A549 (cell line): ENCODE measurements at regions not wholly inside any gene's neighbourhood (a gene's known extent, or its start where the extent isn't known, plus 50 kb on each side); places are given as distances from the start of the nearest gene placed in this dataset.

Experiments used
- BCL3 ChIP-seq: fragments of >200 bp; sonication (Bioruptor Twin); formaldehyde crosslinking; IDR thresholded peaks from 3 replicates; pipeline ENCODE4 v1.6.1; 2016
- CTCF ChIP-seq: fragments of >200 bp; sonication (Bioruptor Twin); formaldehyde crosslinking; IDR thresholded peaks from 3 replicates; pipeline ENCODE4 v1.5.1; 2016
- REST ChIP-seq: fragments of 200-600 bp; sonication (generic); IDR thresholded peaks from 2 replicates; pipeline ENCODE4 v1.6.1; 2016; ENCODE audit warnings: antibody characterized with exemption, mild to moderate bottlenecking, moderate library complexity
- USF2 ChIP-seq: fragments of 450-650 bp; IDR thresholded peaks from 2 replicates; pipeline ENCODE4 v1.6.1; 2014; ENCODE audit warnings: antibody characterized with exemption
- ZFP36 ChIP-seq: fragments of 450-650 bp; IDR thresholded peaks from 2 replicates; pipeline ENCODE4 v1.6.1; 2014; ENCODE audit warnings: borderline replicate concordance; ENCODE audit not compliant: partially characterized antibody

GRCh38 chr3:94414418-94414817, 351.6 kb downstream of the NSUN3 start:
- TF ChIP-seq CTCF: no peak
- TF ChIP-seq REST: no peak
- no peak for TF ChIP-seq ZFP36
- no peak for TF ChIP-seq BCL3
- no peak for TF ChIP-seq USF2
